Neural progenitor cell (in vitro differentiated cells): ENCODE measurements at regions not wholly inside any gene's neighbourhood (a gene's known extent, or its start where the extent isn't known, plus 50 kb on each side); places are given as distances from the start of the nearest gene placed in this dataset.

Experiments
- DNase-seq: peaks from one replicate; pipeline ENCODE4 v3.0.0-alpha.2; 2016; ENCODE audit warnings: low spot score
- H2AFZ ChIP-seq: fragments of 200-600 bp; sonication (generic); replicated peaks from 2 replicates; pipeline ENCODE4 v1.6.1; 2016; ENCODE audit warnings: antibody characterized with exemption
- H3F3A ChIP-seq: fragments of 200-600 bp; sonication (generic); 2 replicates; pipeline ENCODE4 v1.6.1; 2016; ENCODE audit warnings: antibody characterized with exemption, low read depth
- H3K27ac ChIP-seq: fragments of 200-600 bp; sonication (generic); 2 replicates; pipeline ENCODE4 v1.5.1; 2016; ENCODE audit warnings: mild to moderate bottlenecking
- H3K27me3 ChIP-seq: fragments of 200-600 bp; sonication (generic); 2 replicates; pipeline ENCODE4 v1.6.1; 2016; ENCODE audit warnings: mild to moderate bottlenecking, moderate library complexity
- H3K36me3 ChIP-seq: fragments of 200-600 bp; sonication (generic); 2 replicates; pipeline ENCODE4 v1.5.1; 2016
- H3K4me1 ChIP-seq: fragments of 200-600 bp; sonication (generic); 2 replicates; pipeline ENCODE4 v1.6.1; 2016; ENCODE audit warnings: mixed run types
- H3K4me2 ChIP-seq: fragments of 200-600 bp; sonication (generic); 2 replicates; pipeline ENCODE4 v1.6.1; 2016
- H3K4me3 ChIP-seq: fragments of 200-600 bp; sonication (generic); 2 replicates; pipeline ENCODE4 v1.5.1; 2016
- H3K79me2 ChIP-seq: fragments of 200-600 bp; sonication (generic); 2 replicates; pipeline ENCODE4 v1.6.1; 2016; ENCODE audit warnings: low read depth
- H3K9ac ChIP-seq: fragments of 200-600 bp; sonication (generic); 2 replicates; pipeline ENCODE4 v1.6.1; 2016
- H3K9me3 ChIP-seq: fragments of 200-600 bp; sonication (generic); 2 replicates; pipeline ENCODE4 v1.5.1; 2016; ENCODE audit warnings: low read depth
- H4K20me1 ChIP-seq: fragments of 200-600 bp; sonication (generic); 2 replicates; pipeline ENCODE4 v1.6.1; 2016; ENCODE audit warnings: low read depth
- H3K27ac Mint-ChIP-seq: 3 replicates; pipeline ENCODE4 v1.8.0; 2021; ENCODE audit warnings: mixed read lengths
- H3K27me3 Mint-ChIP-seq: 2 replicates; pipeline ENCODE4 v1.8.0; 2022; ENCODE audit warnings: low read depth, mild to moderate bottlenecking, inconsistent platforms, moderate library complexity, mixed read lengths; ENCODE audit not compliant: insufficient read depth
- H3K36me3 Mint-ChIP-seq: 3 replicates; pipeline ENCODE4 v1.8.0; 2021; ENCODE audit warnings: mixed read lengths
- H3K4me1 Mint-ChIP-seq: 3 replicates; pipeline ENCODE4 v1.8.0; 2021; ENCODE audit warnings: mixed read lengths
- H3K4me3 Mint-ChIP-seq: 3 replicates; pipeline ENCODE4 v1.8.0; 2021; ENCODE audit warnings: mild to moderate bottlenecking, moderate library complexity, mixed read lengths
- H3K9me3 Mint-ChIP-seq: 3 replicates; pipeline ENCODE4 v1.8.0; 2020; ENCODE audit warnings: mixed read lengths
- EZH2 ChIP-seq: fragments of 200-600 bp; sonication (generic); IDR thresholded peaks from 2 replicates; pipeline ENCODE4 v1.6.1; 2017; ENCODE audit warnings: antibody characterized with exemption, mild to moderate bottlenecking, moderate library complexity
- EZH2phosphoT487 ChIP-seq: fragments of 200-600 bp; sonication (generic); IDR thresholded peaks from 2 replicates; pipeline ENCODE4 v1.6.1; 2017; ENCODE audit warnings: antibody characterized with exemption
- TF ChIP-seq, protein P1 (sequence below): fragments of 200-600 bp; sonication (generic); IDR thresholded peaks from 2 replicates; pipeline ENCODE4 v1.5.1; 2017; ENCODE audit warnings: antibody characterized with exemption, mild to moderate bottlenecking

DNA sequence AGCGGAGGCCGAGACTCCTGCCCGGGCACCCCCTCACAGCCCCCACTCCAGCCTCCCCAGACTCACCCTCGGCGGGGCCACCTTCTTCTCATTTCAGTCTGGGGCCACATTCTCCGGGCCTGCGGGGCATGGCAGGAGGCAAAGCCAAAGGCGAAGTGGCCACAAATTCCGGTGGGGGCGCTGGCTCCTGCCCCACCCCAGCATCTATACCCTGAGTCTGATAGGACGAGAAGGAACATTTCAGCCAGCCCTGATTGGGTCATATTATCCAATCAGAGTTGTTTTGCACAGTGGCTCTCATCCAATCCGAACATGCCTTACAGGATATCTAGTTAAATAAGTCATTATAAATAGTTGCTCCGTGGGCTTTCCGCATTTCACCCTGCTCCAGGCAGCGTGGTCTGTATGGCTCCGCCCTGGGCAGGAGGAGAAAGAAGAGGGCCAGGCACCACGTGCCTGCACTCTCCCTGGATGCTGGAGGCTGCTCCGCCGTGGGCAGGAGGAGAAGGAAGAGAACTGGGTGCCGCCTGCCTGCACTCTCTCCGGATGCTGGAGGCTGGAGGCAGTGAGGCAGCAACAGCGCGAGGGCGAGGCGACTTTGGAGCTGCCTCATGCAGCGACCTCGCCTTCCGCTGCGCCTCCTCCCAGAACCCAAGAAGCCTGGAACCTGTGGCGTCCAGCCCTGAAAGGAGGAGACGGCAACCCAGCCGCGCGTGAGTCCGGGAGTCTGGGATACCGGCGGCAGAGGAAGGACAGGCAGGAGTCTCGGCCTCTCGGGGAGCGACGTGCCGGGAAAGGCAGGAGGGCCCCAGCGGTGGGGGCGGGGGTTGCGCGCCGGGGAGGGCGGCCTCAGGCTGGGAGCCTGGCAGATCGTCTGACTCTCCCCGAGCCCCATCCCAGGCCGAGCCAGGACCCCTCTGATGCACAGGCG lies 162.9 kb downstream of the ZNF33B start:
- Histone ChIP-seq H2AFZ (no peak overlapping the region), H3K9ac (no peak overlapping the region), H3K4me3 (no peak overlapping the region), H3K79me2 (no peaks in the 10 kb centered on the region), H3K27me3 (no peaks in the 10 kb centered on the region), H3K9me3 (peaks cover 25% of the 10 kb centered on the region), H4K20me1 (no peaks in the 10 kb centered on the region), H3K4me1 (no peaks in the 10 kb centered on the region), H3K36me3 (no peaks in the 10 kb centered on the region), H3K27ac (no peak overlapping the region), H3F3A (no peaks in the 10 kb centered on the region), H3K4me2 (no peak overlapping the region)
- Mint-ChIP-seq H3K4me1 (no peaks in the 10 kb centered on the region), H3K9me3 (peaks cover 47% of the 10 kb centered on the region), H3K36me3 (no peaks in the 10 kb centered on the region), H3K27me3 (no peaks in the 10 kb centered on the region), H3K27ac (no peak overlapping the region), H3K4me3 (no peak overlapping the region)
- DNase-seq: no peak
- no peak for TF ChIP-seq EZH2
- TF ChIP-seq, protein P1, sequence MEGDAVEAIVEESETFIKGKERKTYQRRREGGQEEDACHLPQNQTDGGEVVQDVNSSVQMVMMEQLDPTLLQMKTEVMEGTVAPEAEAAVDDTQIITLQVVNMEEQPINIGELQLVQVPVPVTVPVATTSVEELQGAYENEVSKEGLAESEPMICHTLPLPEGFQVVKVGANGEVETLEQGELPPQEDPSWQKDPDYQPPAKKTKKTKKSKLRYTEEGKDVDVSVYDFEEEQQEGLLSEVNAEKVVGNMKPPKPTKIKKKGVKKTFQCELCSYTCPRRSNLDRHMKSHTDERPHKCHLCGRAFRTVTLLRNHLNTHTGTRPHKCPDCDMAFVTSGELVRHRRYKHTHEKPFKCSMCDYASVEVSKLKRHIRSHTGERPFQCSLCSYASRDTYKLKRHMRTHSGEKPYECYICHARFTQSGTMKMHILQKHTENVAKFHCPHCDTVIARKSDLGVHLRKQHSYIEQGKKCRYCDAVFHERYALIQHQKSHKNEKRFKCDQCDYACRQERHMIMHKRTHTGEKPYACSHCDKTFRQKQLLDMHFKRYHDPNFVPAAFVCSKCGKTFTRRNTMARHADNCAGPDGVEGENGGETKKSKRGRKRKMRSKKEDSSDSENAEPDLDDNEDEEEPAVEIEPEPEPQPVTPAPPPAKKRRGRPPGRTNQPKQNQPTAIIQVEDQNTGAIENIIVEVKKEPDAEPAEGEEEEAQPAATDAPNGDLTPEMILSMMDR: no peak

DNA sequence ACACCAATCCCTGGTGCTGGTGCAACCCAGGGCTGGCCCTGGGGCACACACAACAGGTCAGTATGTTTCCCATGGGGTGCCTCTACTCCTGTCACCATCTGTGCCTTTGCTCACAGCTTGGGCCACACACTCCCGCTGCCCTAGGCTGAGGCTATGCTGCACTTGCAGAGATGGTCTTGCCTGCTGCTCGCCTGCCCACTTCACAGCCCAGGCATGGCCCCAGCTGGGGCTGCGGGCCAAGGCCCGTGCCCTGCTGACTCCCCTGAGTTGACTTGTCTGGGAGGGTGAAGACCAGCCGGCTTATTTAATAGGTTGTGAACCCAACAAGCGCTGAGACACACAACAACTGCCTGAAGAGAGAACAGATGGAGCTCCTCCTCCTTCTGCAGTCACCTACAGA lies 184.1 kb downstream of the ZNF33B start:
- no peak for DNase-seq
- no peak overlapping the region for H3K4me3 ChIP-seq
- Mint-ChIP-seq H3K27ac (no peak overlapping the region), H3K4me3 (no peak overlapping the region), H3K9me3 (peaks cover 39% of the 10 kb centered on the region), H3K36me3 (no peaks in the 10 kb centered on the region), H3K4me1 (no peaks in the 10 kb centered on the region), H3K27me3 (no peaks in the 10 kb centered on the region)
- H3K79me2 ChIP-seq: no peaks in the 10 kb centered on the region
- H2AFZ ChIP-seq: no peak overlapping the region
- no peaks in the 10 kb centered on the region for H3F3A ChIP-seq
- H3K27ac ChIP-seq: no peak overlapping the region
- TF ChIP-seq, protein P1: no peak
- TF ChIP-seq EZH2phosphoT487: no peak
- no peak for TF ChIP-seq EZH2
- H3K27me3 ChIP-seq: no peaks in the 10 kb centered on the region
- no peak overlapping the region for H3K4me2 ChIP-seq
- no peak overlapping the region for H3K9ac ChIP-seq
- no peaks in the 10 kb centered on the region for H3K36me3 ChIP-seq
- H3K9me3 ChIP-seq: peaks cover 20% of the 10 kb centered on the region
- H4K20me1 ChIP-seq: no peaks in the 10 kb centered on the region
- H3K4me1 ChIP-seq: no peaks in the 10 kb centered on the region

DNA sequence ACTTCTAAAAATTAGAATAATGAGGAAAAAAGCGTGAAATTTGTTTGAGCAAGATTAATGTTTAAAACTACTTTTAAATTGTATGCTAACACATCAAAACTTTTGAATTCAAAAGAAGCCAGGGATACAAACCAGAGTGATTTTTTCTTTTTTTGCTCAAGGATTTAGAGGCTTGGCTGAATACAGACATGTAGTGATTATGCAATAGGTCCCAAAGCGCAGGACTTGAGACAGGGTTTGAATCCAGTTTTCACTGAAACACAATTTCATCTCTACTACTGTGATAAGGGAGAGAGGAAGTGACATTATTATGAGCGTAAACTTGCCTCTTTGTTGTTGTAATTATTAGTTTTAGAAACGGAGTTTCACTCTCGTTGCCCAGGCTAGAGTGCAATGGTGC lies 207.3 kb downstream of the ZNF33B start:
- Mint-ChIP-seq H3K36me3 (no peaks in the 10 kb centered on the region), H3K27ac (no peak overlapping the region), H3K27me3 (peaks cover 2% of the 10 kb centered on the region), H3K4me1 (no peaks in the 10 kb centered on the region), H3K9me3 (peaks cover 30% of the 10 kb centered on the region), H3K4me3 (no peak overlapping the region)
- DNase-seq: no peak
- Histone ChIP-seq H3K4me1 (no peaks in the 10 kb centered on the region), H3K4me3 (no peak overlapping the region), H4K20me1 (no peaks in the 10 kb centered on the region), H3K36me3 (no peaks in the 10 kb centered on the region), H3K27me3 (no peaks in the 10 kb centered on the region), H3F3A (no peaks in the 10 kb centered on the region), H3K9ac (no peak overlapping the region), H3K79me2 (no peaks in the 10 kb centered on the region), H3K9me3 (peaks cover 15% of the 10 kb centered on the region), H2AFZ (no peak overlapping the region), H3K27ac (no peak overlapping the region), H3K4me2 (no peak overlapping the region)
- TF ChIP-seq EZH2phosphoT487: no peak
- TF ChIP-seq, protein P1: no peak
- TF ChIP-seq EZH2: no peak
